ENCODE measurements at regions not wholly inside any gene's neighbourhood (a gene's known extent, or its start where the extent isn't known, plus 50 kb on each side); places are given as distances from the start of the nearest gene placed in this dataset.

DNA sequence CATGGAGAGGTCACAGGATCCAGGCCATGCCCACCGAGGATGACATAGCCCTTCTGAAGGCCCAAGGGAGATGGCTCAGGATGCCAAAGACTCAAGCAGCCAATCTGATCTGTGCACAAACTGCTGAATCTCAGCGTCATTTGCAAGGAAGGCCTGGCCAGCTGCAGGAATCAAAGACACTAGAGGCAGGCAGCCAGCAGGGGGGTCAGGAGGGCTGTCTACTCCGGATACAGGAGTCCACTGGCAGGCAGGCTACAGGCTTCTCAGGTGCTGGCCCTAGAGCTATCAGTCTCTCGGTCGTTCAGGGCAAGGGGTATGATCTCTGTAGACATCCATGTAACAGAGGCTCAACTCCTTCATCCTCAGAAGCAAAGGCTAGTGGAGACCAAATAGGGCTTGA lies 1735.3 kb downstream of the TP53TG3F start:
- Mint-ChIP-seq H3K27ac (no peak overlapping the region), H3K9me3 (ENCODE audit: low read depth) (peaks cover 30% of the 10 kb centered on the region), H3K36me3 (ENCODE audit: insufficient read depth) (peaks cover 1% of the 10 kb centered on the region), H3K27me3 (no peaks in the 10 kb centered on the region), H3K4me3 (ENCODE audit: low read depth) (no peak overlapping the region), H3K4me1 (ENCODE audit: low read depth) (no peaks in the 10 kb centered on the region)
- TF ChIP-seq CTCF (IDR thresholded peaks at IDR 0.05; ENCODE audit: unreplicated experiment): no peak
- DNase-seq (ENCODE audit: low spot score, unreplicated experiment): no peak

GRCh38 chr16:35195173-35195863 lies 1735.9 kb downstream of the TP53TG3F start:
- Mint-ChIP-seq H3K27ac (no peak overlapping the region), H3K27me3 (no peaks in the 10 kb centered on the region), H3K36me3 (ENCODE audit: insufficient read depth) (peaks cover 1% of the 10 kb centered on the region), H3K4me3 (ENCODE audit: low read depth) (no peak overlapping the region), H3K9me3 (ENCODE audit: low read depth) (peaks cover 31% of the 10 kb centered on the region), H3K4me1 (ENCODE audit: low read depth) (no peaks in the 10 kb centered on the region)
- no peak for TF ChIP-seq CTCF (IDR thresholded peaks at IDR 0.05; ENCODE audit: unreplicated experiment)
- DNase-seq (ENCODE audit: low spot score, unreplicated experiment): no peak

DNA sequence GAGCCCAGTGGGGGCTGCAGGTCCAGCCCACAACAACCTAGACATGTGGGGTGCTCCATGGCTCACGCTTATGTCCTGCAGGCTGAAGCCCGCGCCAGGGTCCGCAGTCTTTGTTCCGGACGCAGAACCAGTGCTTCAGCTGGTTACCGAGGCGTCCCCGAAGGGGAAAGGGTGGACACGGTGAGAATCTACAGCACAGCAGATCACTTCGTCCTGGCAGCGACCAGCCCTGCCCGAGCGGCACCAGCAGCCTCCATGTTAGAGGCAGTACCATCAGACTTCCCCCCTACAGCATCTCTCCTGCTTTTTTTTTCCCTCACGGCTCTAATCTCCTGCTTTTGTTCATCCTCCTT lies 1736.4 kb downstream of the TP53TG3F start:
- DNase-seq (ENCODE audit: low spot score, unreplicated experiment): no peak
- Mint-ChIP-seq H3K4me3 (ENCODE audit: low read depth) (no peak overlapping the region), H3K9me3 (ENCODE audit: low read depth) (peaks cover 34% of the 10 kb centered on the region), H3K27me3 (no peaks in the 10 kb centered on the region), H3K36me3 (ENCODE audit: insufficient read depth) (peaks cover 1% of the 10 kb centered on the region), H3K4me1 (ENCODE audit: low read depth) (no peaks in the 10 kb centered on the region), H3K27ac (no peak overlapping the region)
- no peak for TF ChIP-seq CTCF (IDR thresholded peaks at IDR 0.05; ENCODE audit: unreplicated experiment)

GRCh38 chr16:35196313-35196712 lies 1736.9 kb downstream of the TP53TG3F start:
- Mint-ChIP-seq H3K27ac (no peak overlapping the region), H3K4me3 (ENCODE audit: low read depth) (no peak overlapping the region), H3K27me3 (no peaks in the 10 kb centered on the region), H3K9me3 (ENCODE audit: low read depth) (peaks cover 37% of the 10 kb centered on the region), H3K36me3 (ENCODE audit: insufficient read depth) (peaks cover 1% of the 10 kb centered on the region), H3K4me1 (ENCODE audit: low read depth) (no peaks in the 10 kb centered on the region)
- TF ChIP-seq CTCF (IDR thresholded peaks at IDR 0.05; ENCODE audit: unreplicated experiment): no peak
- no peak for DNase-seq (ENCODE audit: low spot score, unreplicated experiment)

GRCh38 chr16:35197656-35198055 lies 1738.2 kb downstream of the TP53TG3F start:
- no peak overlapping the region for H3K27ac Mint-ChIP-seq
- no peak overlapping the region for H3K4me3 Mint-ChIP-seq (ENCODE audit: low read depth)
- H3K36me3 Mint-ChIP-seq (ENCODE audit: insufficient read depth): peaks cover 1% of the 10 kb centered on the region
- H3K9me3 Mint-ChIP-seq (ENCODE audit: low read depth): peaks cover 43% of the 10 kb centered on the region
- no peaks in the 10 kb centered on the region for H3K27me3 Mint-ChIP-seq
- DNase-seq (ENCODE audit: low spot score, unreplicated experiment): no peak
- H3K4me1 Mint-ChIP-seq (ENCODE audit: low read depth): no peaks in the 10 kb centered on the region
- TF ChIP-seq CTCF (IDR thresholded peaks at IDR 0.05; ENCODE audit: unreplicated experiment): no peak

All from progenitor cell of endocrine pancreas (in vitro differentiated cells).